Right atrium auricular region (tissue), 2 donors: ENCODE measurements at regions not wholly inside any gene's neighbourhood (a gene's known extent, or its start where the extent isn't known, plus 50 kb on each side); places are given as distances from the start of the nearest gene placed in this dataset.

Experiments
- DNase-seq: peaks from one replicate; pipeline ENCODE4 v3.0.0-alpha.2; 2019; ENCODE audit warnings: low spot score
- H3K27ac ChIP-seq, 2 donors: fragments of 200-600 bp; sonication (generic); 1 replicate in 1 of 2; 2 replicates in 1 of 2; pipeline ENCODE4 v1.5.1; 2016 to 2019
- H3K27me3 ChIP-seq, 2 donors: fragments of 200-600 bp; sonication (generic); one replicate each; pipeline versions ENCODE4 v1.5.1 to v1.6.0; 2017 to 2019
- H3K36me3 ChIP-seq: fragments of 200-600 bp; sonication (generic); one replicate; pipeline ENCODE4 v1.5.1; 2016
- H3K4me1 ChIP-seq, 2 donors: fragments of 200-600 bp; sonication (generic); one replicate each; pipeline versions ENCODE4 v1.5.1 to v1.6.0; 2017 to 2019
- H3K4me3 ChIP-seq, 2 donors: fragments of 200-600 bp; sonication (generic); 1 replicate in 1 of 2; 2 replicates in 1 of 2; pipeline ENCODE4 v1.5.1; 2017 to 2019; ENCODE audit warnings: mild to moderate bottlenecking in 1 of 2, moderate library complexity in 1 of 2
- H3K9me3 ChIP-seq, 2 donors: fragments of 200-600 bp; sonication (generic); one replicate each; pipeline ENCODE4 v1.5.1; 2019
- CTCF ChIP-seq, 2 donors: fragments of 200-600 bp; sonication (generic); IDR thresholded peaks; one replicate each; pipeline ENCODE4 v1.5.1; 2019; ENCODE audit warnings: antibody characterized with exemption in 2 of 2

- Histone ChIP-seq H3K9me3 (no peaks in the 10 kb centered on the region), H3K4me3 (no peak overlapping the region), H3K27me3 (no peaks in the 10 kb centered on the region), H3K4me1 (no peaks in the 10 kb centered on the region), H3K36me3 (no peaks in the 10 kb centered on the region), H3K27ac (no peak overlapping the region)
- no peak for TF ChIP-seq CTCF (IDR thresholded peaks at IDR 0.05)
- no peak for DNase-seq
These were observed 244.9 kb downstream of the THBS2 start for GRCh38 chr6:169008641-169009257.

GRCh38 chr6:169005166-169005565 is 248.5 kb downstream of the THBS2 start:
- H3K4me3 ChIP-seq = no peak overlapping the region
- H3K27me3 ChIP-seq = no peaks in the 10 kb centered on the region
- TF ChIP-seq CTCF (IDR thresholded peaks at IDR 0.05) = no peak
- H3K27ac ChIP-seq = no peak overlapping the region
- no peaks in the 10 kb centered on the region for H3K36me3 ChIP-seq
- no peak for DNase-seq
- no peaks in the 10 kb centered on the region for H3K4me1 ChIP-seq
- H3K9me3 ChIP-seq = no peaks in the 10 kb centered on the region

GRCh38 chr6:169000022-169000421 is 253.6 kb downstream of the THBS2 start:
- TF ChIP-seq CTCF (IDR thresholded peaks at IDR 0.05) = no peak
- H3K27ac ChIP-seq = no peak overlapping the region
- H3K4me1 ChIP-seq = no peaks in the 10 kb centered on the region

GRCh38 chr6:168999392-168999791 is 254.3 kb downstream of the THBS2 start:
- H3K9me3 ChIP-seq = no peaks in the 10 kb centered on the region
- H3K27me3 ChIP-seq = no peaks in the 10 kb centered on the region
- no peaks in the 10 kb centered on the region for H3K4me1 ChIP-seq
- DNase-seq = no peak
- no peak for TF ChIP-seq CTCF (IDR thresholded peaks at IDR 0.05)
- H3K36me3 ChIP-seq = no peaks in the 10 kb centered on the region
- H3K27ac ChIP-seq = no peak overlapping the region
- H3K4me3 ChIP-seq = no peak overlapping the region

More at GRCh38 chr6:169000022-169000421, 253.6 kb downstream of the THBS2 start:
- no peaks in the 10 kb centered on the region for H3K9me3 ChIP-seq
- no peak for DNase-seq
- no peaks in the 10 kb centered on the region for H3K36me3 ChIP-seq
- no peaks in the 10 kb centered on the region for H3K27me3 ChIP-seq
- H3K4me3 ChIP-seq = no peak overlapping the region

GRCh38 chr6:168996356-168996625 is 257.4 kb downstream of the THBS2 start:
- Histone ChIP-seq H3K4me3 (no peak overlapping the region), H3K4me1 (no peaks in the 10 kb centered on the region), H3K27ac (no peak overlapping the region), H3K27me3 (no peaks in the 10 kb centered on the region), H3K9me3 (no peaks in the 10 kb centered on the region), H3K36me3 (no peaks in the 10 kb centered on the region)
- no peak for DNase-seq
- TF ChIP-seq CTCF (IDR thresholded peaks at IDR 0.05) = no peak
